ENCODE measurements at regions not wholly inside any gene's neighbourhood (a gene's known extent, or its start where the extent isn't known, plus 50 kb on each side); places are given as distances from the start of the nearest gene placed in this dataset.

- Histone ChIP-seq H3K4me2 (ENCODE audit: low read length) (no peak overlapping the region), H4K20me1 (ENCODE audit: insufficient read depth, low read length) (no peaks in the 10 kb centered on the region), H3K4me1 (ENCODE audit: low read length) (no peaks in the 10 kb centered on the region), H3K36me3 (replicated peaks; ENCODE audit: low read depth, low read length) (no peaks in the 10 kb centered on the region), H3K9ac (ENCODE audit: low read length) (no peak overlapping the region), H2AFZ (ENCODE audit: low read depth, low read length) (no peak overlapping the region), H3K27me3 (ENCODE audit: low read depth, low read length) (no peaks in the 10 kb centered on the region), H3K4me3 (ENCODE audit: low read length) (no peak overlapping the region), H3K9me3 (ENCODE audit: insufficient read depth, low read length) (no peaks in the 10 kb centered on the region), H3K27ac (ENCODE audit: low read length) (no peak overlapping the region), H3K79me2 (ENCODE audit: low read length) (no peaks in the 10 kb centered on the region)
- TF ChIP-seq CTCF (IDR thresholded peaks at IDR 0.05; ENCODE audit: low read depth, low read length) (no peak), EZH2phosphoT487 (IDR thresholded peaks at IDR 0.05; ENCODE audit: low read depth) (no peak)
Measured at GRCh38 chr6:95848717-95849116, 167.1 kb upstream of the FUT9 start.

- no peak for TF ChIP-seq CTCF (IDR thresholded peaks at IDR 0.05; ENCODE audit: low read depth, low read length)
- no peak for TF ChIP-seq EZH2phosphoT487 (IDR thresholded peaks at IDR 0.05; ENCODE audit: low read depth)
- Histone ChIP-seq H4K20me1 (ENCODE audit: insufficient read depth, low read length) (no peaks in the 10 kb centered on the region), H3K36me3 (replicated peaks; ENCODE audit: low read depth, low read length) (no peaks in the 10 kb centered on the region), H3K4me1 (ENCODE audit: low read length) (no peaks in the 10 kb centered on the region), H3K27ac (ENCODE audit: low read length) (no peak overlapping the region), H3K9me3 (ENCODE audit: insufficient read depth, low read length) (no peaks in the 10 kb centered on the region), H2AFZ (ENCODE audit: low read depth, low read length) (no peak overlapping the region), H3K4me2 (ENCODE audit: low read length) (no peak overlapping the region), H3K9ac (ENCODE audit: low read length) (no peak overlapping the region), H3K27me3 (ENCODE audit: low read depth, low read length) (no peaks in the 10 kb centered on the region), H3K4me3 (ENCODE audit: low read length) (no peak overlapping the region), H3K79me2 (ENCODE audit: low read length) (no peaks in the 10 kb centered on the region)
Measured at GRCh38 chr6:95856876-95857364, 158.9 kb upstream of the FUT9 start.

- Histone ChIP-seq H3K36me3 (replicated peaks; ENCODE audit: low read depth, low read length) (no peaks in the 10 kb centered on the region), H4K20me1 (ENCODE audit: insufficient read depth, low read length) (no peaks in the 10 kb centered on the region), H2AFZ (ENCODE audit: low read depth, low read length) (no peak overlapping the region), H3K9ac (ENCODE audit: low read length) (no peak overlapping the region), H3K4me2 (ENCODE audit: low read length) (no peak overlapping the region), H3K9me3 (ENCODE audit: insufficient read depth, low read length) (no peaks in the 10 kb centered on the region), H3K27me3 (ENCODE audit: low read depth, low read length) (no peaks in the 10 kb centered on the region), H3K27ac (ENCODE audit: low read length) (no peak overlapping the region), H3K79me2 (ENCODE audit: low read length) (no peaks in the 10 kb centered on the region), H3K4me3 (ENCODE audit: low read length) (no peak overlapping the region), H3K4me1 (ENCODE audit: low read length) (no peaks in the 10 kb centered on the region)
- no peak for TF ChIP-seq EZH2phosphoT487 (IDR thresholded peaks at IDR 0.05; ENCODE audit: low read depth)
- TF ChIP-seq CTCF (IDR thresholded peaks at IDR 0.05; ENCODE audit: low read depth, low read length): no peak
Measured at GRCh38 chr6:95865857-95866256, 149.9 kb upstream of the FUT9 start.

GRCh38 chr6:95866732-95867131, 149.0 kb upstream of the FUT9 start:
- no peak overlapping the region for H2AFZ ChIP-seq (ENCODE audit: low read depth, low read length)

More at GRCh38 chr6:95866732-95867131, 149.0 kb upstream of the FUT9 start:
- Histone ChIP-seq H3K27me3 (ENCODE audit: low read depth, low read length) (no peaks in the 10 kb centered on the region), H3K4me3 (ENCODE audit: low read length) (no peak overlapping the region), H3K9ac (ENCODE audit: low read length) (no peak overlapping the region), H4K20me1 (ENCODE audit: insufficient read depth, low read length) (no peaks in the 10 kb centered on the region), H3K79me2 (ENCODE audit: low read length) (no peaks in the 10 kb centered on the region), H3K4me1 (ENCODE audit: low read length) (no peaks in the 10 kb centered on the region), H3K9me3 (ENCODE audit: insufficient read depth, low read length) (no peaks in the 10 kb centered on the region), H3K27ac (ENCODE audit: low read length) (no peak overlapping the region), H3K4me2 (ENCODE audit: low read length) (no peak overlapping the region), H3K36me3 (replicated peaks; ENCODE audit: low read depth, low read length) (no peaks in the 10 kb centered on the region)
- TF ChIP-seq CTCF (IDR thresholded peaks at IDR 0.05; ENCODE audit: low read depth, low read length) (peak; percentile 57), EZH2phosphoT487 (IDR thresholded peaks at IDR 0.05; ENCODE audit: low read depth) (no peak)

Data from OCI-LY3 (cell line).